ENCODE measurements at regions not wholly inside any gene's neighbourhood (a gene's known extent, or its start where the extent isn't known, plus 50 kb on each side); places are given as distances from the start of the nearest gene placed in this dataset.

DNA sequence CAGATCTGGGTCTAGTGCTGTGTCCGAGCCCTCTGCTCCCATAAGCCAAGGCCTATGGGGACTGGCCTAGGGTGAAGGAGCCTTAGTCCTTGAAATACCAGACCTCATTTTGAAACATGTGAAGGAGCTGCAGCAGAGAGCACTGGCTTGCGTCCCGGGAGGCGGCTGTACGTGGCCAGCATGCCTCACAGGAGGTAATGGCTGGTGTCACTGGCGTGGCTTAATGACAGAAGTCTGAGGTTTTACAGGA is 72.7 kb upstream of the OTOS start:
- Mint-ChIP-seq H3K27ac (ENCODE audit: unreplicated experiment) (no peak overlapping the region), H3K4me3 (ENCODE audit: unreplicated experiment) (no peak overlapping the region), H3K9me3 (ENCODE audit: low read depth) (no peaks in the 10 kb centered on the region), H3K27me3 (ENCODE audit: low read depth) (no peaks in the 10 kb centered on the region), H3K4me1 (ENCODE audit: low read depth) (no peaks in the 10 kb centered on the region), H3K36me3 (ENCODE audit: low read depth) (no peaks in the 10 kb centered on the region)
- no peak for DNase-seq (ENCODE audit: low spot score)
- TF ChIP-seq, protein P1, sequence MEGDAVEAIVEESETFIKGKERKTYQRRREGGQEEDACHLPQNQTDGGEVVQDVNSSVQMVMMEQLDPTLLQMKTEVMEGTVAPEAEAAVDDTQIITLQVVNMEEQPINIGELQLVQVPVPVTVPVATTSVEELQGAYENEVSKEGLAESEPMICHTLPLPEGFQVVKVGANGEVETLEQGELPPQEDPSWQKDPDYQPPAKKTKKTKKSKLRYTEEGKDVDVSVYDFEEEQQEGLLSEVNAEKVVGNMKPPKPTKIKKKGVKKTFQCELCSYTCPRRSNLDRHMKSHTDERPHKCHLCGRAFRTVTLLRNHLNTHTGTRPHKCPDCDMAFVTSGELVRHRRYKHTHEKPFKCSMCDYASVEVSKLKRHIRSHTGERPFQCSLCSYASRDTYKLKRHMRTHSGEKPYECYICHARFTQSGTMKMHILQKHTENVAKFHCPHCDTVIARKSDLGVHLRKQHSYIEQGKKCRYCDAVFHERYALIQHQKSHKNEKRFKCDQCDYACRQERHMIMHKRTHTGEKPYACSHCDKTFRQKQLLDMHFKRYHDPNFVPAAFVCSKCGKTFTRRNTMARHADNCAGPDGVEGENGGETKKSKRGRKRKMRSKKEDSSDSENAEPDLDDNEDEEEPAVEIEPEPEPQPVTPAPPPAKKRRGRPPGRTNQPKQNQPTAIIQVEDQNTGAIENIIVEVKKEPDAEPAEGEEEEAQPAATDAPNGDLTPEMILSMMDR (IDR thresholded peaks at IDR 0.05), result no peak

DNA sequence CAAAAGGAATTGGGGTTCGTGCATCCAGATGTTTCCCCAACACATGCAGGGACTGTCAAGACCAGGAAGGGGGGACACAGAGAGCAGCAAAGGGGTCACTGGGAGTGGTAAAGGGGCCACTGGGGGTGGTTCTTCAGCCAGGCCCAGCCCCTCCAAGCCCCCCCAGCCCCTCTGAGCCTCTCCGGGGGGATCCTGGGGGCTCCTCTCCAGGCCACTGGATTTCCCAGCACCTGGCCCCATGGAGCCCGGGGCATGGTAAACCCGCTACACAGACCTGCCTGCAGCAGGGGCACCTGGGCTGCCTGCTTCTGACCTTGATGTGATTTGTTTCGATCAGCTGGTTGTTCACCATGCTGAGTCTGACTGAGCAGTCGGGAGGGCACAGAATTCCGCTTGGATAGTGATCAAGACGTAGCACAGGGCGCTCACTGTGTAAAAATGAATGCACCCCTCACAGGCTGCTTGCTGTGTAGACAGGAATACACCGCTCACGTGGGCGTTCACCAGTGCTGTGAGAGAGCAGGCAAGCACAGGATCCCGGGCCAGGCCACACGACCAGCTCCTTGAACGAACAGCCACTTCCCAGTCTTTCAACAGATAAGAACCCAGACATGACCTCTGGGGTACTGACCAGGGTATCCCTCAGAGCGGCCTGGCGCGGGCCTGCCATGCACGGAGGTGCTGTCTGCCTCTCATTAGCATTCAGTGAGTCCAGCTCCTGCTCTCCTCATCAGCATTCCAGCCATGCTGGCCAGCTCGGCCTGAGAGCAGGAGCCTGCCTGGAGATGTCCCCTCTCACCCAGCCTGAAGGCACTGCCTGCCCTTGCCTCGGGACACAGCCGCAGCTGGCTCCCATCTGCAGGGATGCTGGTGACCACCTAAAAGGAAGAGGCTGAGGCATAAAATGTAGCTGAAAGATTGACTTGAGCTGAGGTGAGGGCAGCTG is 73.3 kb upstream of the OTOS start:
- H3K4me3 Mint-ChIP-seq (ENCODE audit: unreplicated experiment), result no peak overlapping the region
- H3K36me3 Mint-ChIP-seq (ENCODE audit: low read depth), result no peaks in the 10 kb centered on the region
- H3K4me1 Mint-ChIP-seq (ENCODE audit: low read depth), result no peaks in the 10 kb centered on the region
- DNase-seq (ENCODE audit: low spot score), result no peak
- TF ChIP-seq, protein P1 (IDR thresholded peaks at IDR 0.05), result no peak
- H3K27me3 Mint-ChIP-seq (ENCODE audit: low read depth), result no peaks in the 10 kb centered on the region
- no peaks in the 10 kb centered on the region for H3K9me3 Mint-ChIP-seq (ENCODE audit: low read depth)
- no peak overlapping the region for H3K27ac Mint-ChIP-seq (ENCODE audit: unreplicated experiment)

DNA sequence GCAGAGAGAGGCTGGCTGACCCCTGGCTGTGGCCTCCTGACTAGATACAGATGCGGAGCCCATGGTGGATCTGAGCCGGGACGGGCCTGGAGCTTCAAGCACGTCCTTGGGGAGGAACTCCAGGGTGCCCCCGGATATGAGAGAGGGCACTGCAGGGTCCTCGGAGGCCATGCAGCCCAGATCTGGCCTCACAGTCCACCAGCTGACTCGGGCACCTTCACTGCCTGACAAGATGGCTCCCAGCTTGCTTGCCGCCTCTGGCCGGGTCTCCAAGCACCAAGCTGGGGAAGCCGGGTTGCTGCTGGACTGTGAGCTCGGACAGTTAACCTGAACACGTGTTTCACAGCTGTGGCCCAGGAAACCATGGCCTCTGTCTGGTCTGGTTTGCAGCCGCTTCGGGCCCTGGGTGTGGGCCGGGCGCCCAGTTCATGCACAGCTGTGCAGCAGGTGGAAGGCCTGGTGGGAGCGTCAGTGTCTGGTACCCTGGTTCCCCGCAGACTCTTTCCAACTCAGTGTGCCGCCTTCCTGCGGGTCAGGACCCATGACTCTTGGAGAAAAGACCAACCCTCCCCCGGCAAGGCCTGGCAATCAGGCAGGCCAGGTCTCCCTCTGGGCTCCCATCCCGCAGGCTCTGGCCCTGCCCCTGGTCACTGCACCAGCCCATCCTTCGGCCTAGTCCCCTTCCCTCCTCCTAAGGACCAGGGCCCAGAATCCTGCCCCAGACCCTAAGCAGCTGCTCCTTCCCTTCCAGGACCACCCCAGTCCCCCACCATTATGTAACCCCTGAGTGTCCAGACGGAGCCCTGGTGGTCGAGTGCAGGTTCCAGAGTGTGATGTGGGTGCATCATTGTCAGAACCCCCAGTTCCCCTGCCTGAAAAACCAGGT is 74.6 kb upstream of the OTOS start:
- Mint-ChIP-seq H3K27ac (ENCODE audit: unreplicated experiment) (no peak overlapping the region), H3K27me3 (ENCODE audit: low read depth) (peaks cover 4% of the 10 kb centered on the region), H3K9me3 (ENCODE audit: low read depth) (no peaks in the 10 kb centered on the region), H3K4me1 (ENCODE audit: low read depth) (peaks cover 2% of the 10 kb centered on the region), H3K4me3 (ENCODE audit: unreplicated experiment) (no peak overlapping the region), H3K36me3 (ENCODE audit: low read depth) (no peaks in the 10 kb centered on the region)
- TF ChIP-seq, protein P1 (IDR thresholded peaks at IDR 0.05), result no peak
- DNase-seq (ENCODE audit: low spot score), result no peak

DNA sequence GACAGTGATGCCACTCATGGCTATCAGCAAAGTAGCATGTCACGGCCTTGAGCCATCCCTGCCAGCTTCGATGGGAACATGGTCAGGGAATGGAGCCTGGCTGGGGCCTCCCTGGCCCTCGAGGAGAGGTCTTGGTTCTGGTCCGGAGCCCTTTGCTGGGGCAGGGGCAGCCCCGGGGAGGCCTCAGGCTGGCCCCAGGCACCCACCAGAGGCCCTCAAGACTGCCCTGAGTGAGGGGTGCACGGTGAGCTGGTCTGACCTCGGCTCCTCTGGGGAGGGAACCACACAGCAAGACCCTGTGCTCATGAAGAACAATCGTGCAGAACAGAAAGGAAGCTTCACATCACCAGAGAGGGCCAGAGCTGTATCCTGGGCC is 75.2 kb upstream of the OTOS start:
- Mint-ChIP-seq H3K9me3 (ENCODE audit: low read depth) (no peaks in the 10 kb centered on the region), H3K4me1 (ENCODE audit: low read depth) (peaks cover 8% of the 10 kb centered on the region), H3K27me3 (ENCODE audit: low read depth) (peaks cover 4% of the 10 kb centered on the region), H3K4me3 (ENCODE audit: unreplicated experiment) (no peak overlapping the region), H3K36me3 (ENCODE audit: low read depth) (no peaks in the 10 kb centered on the region), H3K27ac (ENCODE audit: unreplicated experiment) (no peak overlapping the region)
- TF ChIP-seq, protein P1 (IDR thresholded peaks at IDR 0.05), result no peak
- no peak for DNase-seq (ENCODE audit: low spot score)

DNA sequence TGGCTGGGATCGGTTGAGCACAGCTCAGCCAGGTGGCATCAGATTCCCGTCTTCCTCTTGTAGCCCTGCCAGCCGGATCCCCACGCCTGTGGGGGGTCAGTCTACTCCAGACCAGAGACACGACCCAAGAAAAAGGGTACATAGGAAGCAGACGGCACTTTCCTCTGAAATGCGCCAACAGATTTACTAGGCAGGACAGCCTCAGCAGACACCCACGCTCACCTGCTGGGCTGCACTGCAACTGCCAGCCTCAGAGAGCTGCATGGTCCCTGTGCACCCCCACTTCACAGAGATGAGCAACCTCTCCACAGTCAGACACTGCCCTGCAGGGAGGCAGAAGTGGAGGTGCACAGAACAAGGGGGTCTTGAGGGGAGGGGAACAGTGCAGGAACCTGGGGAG is 75.7 kb upstream of the OTOS start:
- no peak for DNase-seq (ENCODE audit: low spot score)
- Mint-ChIP-seq H3K27me3 (ENCODE audit: low read depth) (peaks cover 4% of the 10 kb centered on the region), H3K4me1 (ENCODE audit: low read depth) (peaks cover 10% of the 10 kb centered on the region), H3K27ac (ENCODE audit: unreplicated experiment) (no peak overlapping the region), H3K4me3 (ENCODE audit: unreplicated experiment) (no peak overlapping the region), H3K36me3 (ENCODE audit: low read depth) (no peaks in the 10 kb centered on the region), H3K9me3 (ENCODE audit: low read depth) (no peaks in the 10 kb centered on the region)
- TF ChIP-seq, protein P1 (IDR thresholded peaks at IDR 0.05), result no peak
